ENCODE measurements at regions not wholly inside any gene's neighbourhood (a gene's known extent, or its start where the extent isn't known, plus 50 kb on each side); places are given as distances from the start of the nearest gene placed in this dataset.

DNA sequence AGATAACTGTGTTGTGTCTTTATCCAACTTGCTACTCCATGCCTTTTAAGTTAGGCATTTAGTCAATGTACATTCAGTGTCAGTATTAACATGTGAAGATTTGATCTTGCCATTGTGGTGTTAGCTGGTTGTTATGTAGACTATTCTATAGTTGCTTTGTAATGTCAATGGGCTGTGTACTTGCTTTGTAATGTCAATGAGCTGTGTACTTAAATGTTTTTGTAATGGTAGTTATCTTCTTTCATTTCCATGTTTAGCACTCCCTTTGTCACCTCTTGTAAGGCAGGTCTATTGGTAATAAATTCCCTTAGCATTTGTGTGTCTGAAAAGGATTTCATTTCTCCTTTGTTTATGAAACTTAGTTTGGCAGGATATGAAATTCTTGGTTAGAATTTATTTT is 53.4 kb downstream of the MC4R start:
- H3K27ac ChIP-seq = no peak overlapping the region

DNA sequence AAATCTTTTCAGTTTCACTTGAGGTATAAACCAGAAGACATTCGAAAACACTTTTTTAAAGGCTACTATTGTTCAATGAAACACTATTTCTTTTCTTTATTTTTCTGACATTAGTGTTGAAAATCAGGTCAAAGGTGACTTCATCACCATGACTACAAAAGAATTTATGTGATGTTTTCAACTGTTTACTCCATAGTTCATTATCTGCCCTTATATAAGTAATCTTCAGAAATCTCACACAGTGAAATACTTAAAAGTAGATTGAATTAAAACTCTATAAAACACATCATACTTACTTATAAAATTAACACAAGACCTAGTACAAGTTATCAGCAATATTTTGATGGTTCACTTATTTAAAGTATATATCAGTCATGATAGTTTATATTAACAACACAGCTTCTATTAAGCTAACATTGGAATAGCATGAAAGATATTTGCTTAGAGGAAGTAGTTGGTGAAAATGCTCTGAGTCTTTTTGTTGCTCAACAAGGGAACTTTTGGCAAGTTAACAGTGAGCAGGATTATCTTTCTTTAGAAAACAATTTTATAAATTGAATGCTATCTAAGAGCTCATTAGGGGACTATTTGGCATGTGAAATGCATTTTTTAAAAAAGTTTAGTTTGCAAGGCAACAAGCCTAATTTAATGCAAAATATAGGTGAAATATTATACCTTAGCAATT is 60.8 kb downstream of the MC4R start:
- H3K27ac ChIP-seq = no peak overlapping the region
- TF ChIP-seq, protein P1, sequence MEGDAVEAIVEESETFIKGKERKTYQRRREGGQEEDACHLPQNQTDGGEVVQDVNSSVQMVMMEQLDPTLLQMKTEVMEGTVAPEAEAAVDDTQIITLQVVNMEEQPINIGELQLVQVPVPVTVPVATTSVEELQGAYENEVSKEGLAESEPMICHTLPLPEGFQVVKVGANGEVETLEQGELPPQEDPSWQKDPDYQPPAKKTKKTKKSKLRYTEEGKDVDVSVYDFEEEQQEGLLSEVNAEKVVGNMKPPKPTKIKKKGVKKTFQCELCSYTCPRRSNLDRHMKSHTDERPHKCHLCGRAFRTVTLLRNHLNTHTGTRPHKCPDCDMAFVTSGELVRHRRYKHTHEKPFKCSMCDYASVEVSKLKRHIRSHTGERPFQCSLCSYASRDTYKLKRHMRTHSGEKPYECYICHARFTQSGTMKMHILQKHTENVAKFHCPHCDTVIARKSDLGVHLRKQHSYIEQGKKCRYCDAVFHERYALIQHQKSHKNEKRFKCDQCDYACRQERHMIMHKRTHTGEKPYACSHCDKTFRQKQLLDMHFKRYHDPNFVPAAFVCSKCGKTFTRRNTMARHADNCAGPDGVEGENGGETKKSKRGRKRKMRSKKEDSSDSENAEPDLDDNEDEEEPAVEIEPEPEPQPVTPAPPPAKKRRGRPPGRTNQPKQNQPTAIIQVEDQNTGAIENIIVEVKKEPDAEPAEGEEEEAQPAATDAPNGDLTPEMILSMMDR (conservative IDR thresholded peaks at IDR 0.05) = no peak
- TF ChIP-seq ZFX (IDR thresholded peaks at IDR 0.05) = no peak

More for the DNA sequence above, 53.4 kb downstream of the MC4R start:
- TF ChIP-seq ZFX (IDR thresholded peaks at IDR 0.05) = no peak
- TF ChIP-seq, protein P1 (conservative IDR thresholded peaks at IDR 0.05) = no peak

DNA sequence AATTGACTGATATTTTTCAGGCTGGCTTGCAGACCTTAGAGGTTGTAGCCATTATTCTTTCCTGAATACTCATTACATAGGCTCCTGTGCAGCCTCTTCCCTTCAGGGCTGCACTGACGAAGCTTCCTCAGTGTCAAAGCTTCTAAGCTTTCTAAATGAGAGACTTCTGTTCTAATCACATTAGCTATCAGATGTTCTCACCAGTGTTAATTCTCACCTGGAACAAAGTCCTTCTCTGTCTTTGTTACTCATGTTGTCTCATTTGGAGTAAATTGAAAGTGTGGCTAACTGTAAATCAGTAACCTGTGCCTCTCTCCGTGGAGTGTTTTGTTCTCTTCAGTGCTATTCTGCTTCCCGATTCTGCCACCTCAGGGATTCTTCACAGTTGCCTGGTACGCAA is 76.9 kb downstream of the MC4R start:
- TF ChIP-seq ZFX (IDR thresholded peaks at IDR 0.05) = no peak
- TF ChIP-seq, protein P1 (conservative IDR thresholded peaks at IDR 0.05) = no peak
- no peak overlapping the region for H3K27ac ChIP-seq

DNA sequence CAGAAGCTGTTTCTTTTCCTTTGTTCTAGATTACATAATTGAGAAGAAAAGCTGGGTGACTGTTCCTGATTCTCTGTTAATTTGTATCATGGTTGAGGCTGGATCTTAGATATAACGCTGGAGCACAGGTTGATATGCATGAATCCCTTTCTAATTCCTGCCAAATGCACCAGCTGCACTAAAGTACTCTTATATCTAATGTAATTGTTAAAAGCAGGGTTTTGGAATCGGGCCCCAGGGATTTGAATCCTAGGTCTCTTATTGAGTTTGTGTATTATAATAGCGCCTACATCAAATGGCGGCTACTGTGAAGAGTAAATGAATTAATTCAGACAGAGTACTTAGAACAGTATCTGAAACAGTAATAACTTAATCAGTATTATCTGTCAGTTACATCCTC is 80.4 kb downstream of the MC4R start:
- no peak overlapping the region for H3K27ac ChIP-seq
- TF ChIP-seq, protein P1 (conservative IDR thresholded peaks at IDR 0.05) = no peak
- no peak for TF ChIP-seq ZFX (IDR thresholded peaks at IDR 0.05)

DNA sequence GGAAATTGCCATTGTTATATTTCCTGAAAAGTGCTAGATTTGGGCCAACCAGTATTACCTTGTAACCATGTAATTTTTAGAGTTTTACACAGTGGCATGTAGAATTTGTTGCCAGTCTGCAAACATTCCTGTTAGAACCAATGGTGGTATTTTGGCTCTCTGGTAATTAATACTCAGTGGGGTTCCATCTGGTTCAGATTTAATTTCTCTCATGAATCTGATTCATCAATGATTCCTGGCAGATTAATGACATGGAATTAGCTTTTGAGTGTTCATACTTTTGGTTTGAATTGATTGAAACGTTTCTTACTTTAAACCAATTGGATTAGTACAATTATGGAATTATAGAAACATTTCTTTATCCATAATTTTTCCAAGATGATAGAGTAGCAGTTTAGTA is 93.2 kb downstream of the MC4R start:
- no peak overlapping the region for H3K27ac ChIP-seq
- no peak for TF ChIP-seq ZFX (IDR thresholded peaks at IDR 0.05)
- TF ChIP-seq, protein P1 (conservative IDR thresholded peaks at IDR 0.05) = no peak

DNA sequence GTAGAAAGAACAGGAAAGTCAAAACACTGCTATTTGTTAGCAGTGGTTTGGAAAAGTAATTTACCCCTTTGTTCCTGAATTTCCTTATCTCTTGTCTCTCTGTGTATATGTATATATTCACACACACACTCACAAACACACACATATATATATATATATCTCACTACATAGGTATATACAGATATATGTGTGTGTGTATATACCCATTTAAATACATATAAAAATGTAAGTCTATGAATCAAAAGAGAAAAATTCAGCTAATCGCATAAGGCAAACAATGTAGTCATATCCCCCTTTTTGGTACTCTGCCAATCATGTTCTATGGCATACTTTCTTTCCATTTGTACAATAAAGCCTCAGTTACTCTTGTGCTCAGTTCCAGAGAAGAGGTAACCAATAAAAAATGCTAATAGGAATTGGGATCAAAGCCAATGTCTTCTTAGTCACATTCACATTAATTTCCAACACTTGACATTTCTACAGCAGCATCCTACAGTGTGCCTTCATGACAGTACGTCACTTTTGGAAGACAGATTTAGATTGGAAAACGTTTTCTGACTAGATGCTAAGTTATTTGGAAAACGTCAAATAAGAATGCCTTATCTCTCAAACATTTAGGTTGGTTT is 94.6 kb downstream of the MC4R start:
- H3K27ac ChIP-seq = no peak overlapping the region
- TF ChIP-seq ZFX (IDR thresholded peaks at IDR 0.05) = no peak
- TF ChIP-seq, protein P1 (conservative IDR thresholded peaks at IDR 0.05) = no peak

DNA sequence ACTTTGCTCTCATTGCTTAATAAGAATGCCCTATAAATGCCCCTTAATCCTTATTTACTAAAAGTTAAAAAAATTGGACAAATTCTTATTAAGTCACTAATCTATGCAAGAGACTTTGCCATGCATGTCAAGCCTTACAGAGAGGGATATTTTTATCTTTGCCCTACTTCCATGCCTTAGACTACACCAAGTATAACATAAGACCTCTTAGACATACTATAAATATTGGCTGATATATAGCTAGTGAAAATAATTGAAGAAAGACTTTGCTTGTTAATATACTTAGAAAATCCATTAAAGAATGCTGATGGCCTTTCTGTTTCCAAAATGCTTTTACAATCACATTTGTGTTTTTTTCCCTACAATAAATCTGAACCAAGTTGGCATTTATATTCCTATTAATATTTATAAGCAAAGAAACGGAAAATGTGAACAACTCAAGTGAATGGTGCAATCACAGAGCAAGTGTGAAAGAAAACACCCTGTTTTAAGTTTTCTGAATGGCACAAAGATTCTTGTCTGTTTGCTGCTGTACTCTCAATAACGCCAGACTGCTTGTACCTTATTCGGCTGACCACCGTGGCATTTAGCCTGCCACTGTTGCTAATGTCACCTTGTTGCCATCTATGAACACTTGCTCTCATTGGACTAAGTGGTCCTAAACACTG is 105.0 kb downstream of the MC4R start:
- no peak for TF ChIP-seq ZFX (IDR thresholded peaks at IDR 0.05)
- TF ChIP-seq, protein P1 (conservative IDR thresholded peaks at IDR 0.05) = no peak
- H3K27ac ChIP-seq = no peak overlapping the region

Measured in C4-2B (cell line).